GM18867 (cell line): ENCODE measurements at regions not wholly inside any gene's neighbourhood (a gene's known extent, or its start where the extent isn't known, plus 50 kb on each side); places are given as distances from the start of the nearest gene placed in this dataset.

Experiments
- ATAC-seq: cut with Tn5 transposase; IDR thresholded peaks from one replicate; pipeline ENCODE4 v1.9.1; 2021; ENCODE audit warnings: mild to moderate bottlenecking, moderate library complexity; ENCODE audit not compliant: unreplicated experiment

GRCh38 chr10:128485701-128486235 lies 359.5 kb upstream of the MKI67 start:
- no peak for ATAC-seq

GRCh38 chr10:128487517-128487916 lies 361.3 kb upstream of the MKI67 start:
- no peak for ATAC-seq

- no peak for ATAC-seq
Observed at GRCh38 chr10:128489324-128490247, 363.4 kb upstream of the MKI67 start.

GRCh38 chr10:128491686-128492085 lies 365.5 kb upstream of the MKI67 start:
- no peak for ATAC-seq

- ATAC-seq, result no peak
Observed at GRCh38 chr10:128493811-128494210, 367.6 kb upstream of the MKI67 start.

GRCh38 chr10:128494665-128495064 lies 368.4 kb upstream of the MKI67 start:
- no peak for ATAC-seq

- ATAC-seq, result no peak
Observed at GRCh38 chr10:128497660-128498377, 371.6 kb upstream of the MKI67 start.

- no peak for ATAC-seq
Observed at GRCh38 chr10:128498378-128498730, 372.1 kb upstream of the MKI67 start.

GRCh38 chr10:128498746-128499145 lies 372.5 kb upstream of the MKI67 start:
- no peak for ATAC-seq

GRCh38 chr10:128499486-128499885 lies 373.3 kb upstream of the MKI67 start:
- ATAC-seq, result no peak

GRCh38 chr10:128499956-128500355 lies 373.7 kb upstream of the MKI67 start:
- ATAC-seq, result no peak

- no peak for ATAC-seq
Observed at GRCh38 chr10:128500642-128501041, 374.4 kb upstream of the MKI67 start.

- no peak for ATAC-seq
Observed at GRCh38 chr10:128505346-128505745, 379.1 kb upstream of the MKI67 start.

- ATAC-seq, result no peak
Observed at GRCh38 chr10:128506423-128506822, 380.2 kb upstream of the MKI67 start.

GRCh38 chr10:128507066-128507465 lies 380.8 kb upstream of the MKI67 start:
- ATAC-seq, result no peak

GRCh38 chr10:128511284-128511683 lies 385.1 kb upstream of the MKI67 start:
- ATAC-seq, result no peak

- no peak for ATAC-seq
Observed at GRCh38 chr10:128512767-128513166, 386.5 kb upstream of the MKI67 start.

GRCh38 chr10:128514536-128514935 lies 388.3 kb upstream of the MKI67 start:
- no peak for ATAC-seq

- ATAC-seq, result no peak
Observed at GRCh38 chr10:128516180-128516579, 390.0 kb upstream of the MKI67 start.

GRCh38 chr10:128517167-128517566 lies 390.9 kb upstream of the MKI67 start:
- ATAC-seq, result no peak

GRCh38 chr10:128518000-128518399 lies 391.8 kb upstream of the MKI67 start:
- no peak for ATAC-seq

GRCh38 chr10:128519581-128519980 lies 393.4 kb upstream of the MKI67 start:
- no peak for ATAC-seq
